Breast epithelium (tissue), 3 donors: ENCODE measurements at regions not wholly inside any gene's neighbourhood (a gene's known extent, or its start where the extent isn't known, plus 50 kb on each side); places are given as distances from the start of the nearest gene placed in this dataset.

Experiments
- CTCF ChIP-seq, 3 donors: fragments of 450-650 bp; IDR thresholded peaks; one replicate each; pipeline ENCODE4 v1.5.1; 2016 to 2017; ENCODE audit warnings: antibody characterized with exemption in 3 of 3, mild to moderate bottlenecking in 3 of 3, moderate library complexity in 3 of 3
- POLR2A ChIP-seq: fragments of 450-650 bp; IDR thresholded peaks from one replicate; pipeline ENCODE4 v1.6.1; 2016; ENCODE audit warnings: antibody characterized with exemption, mild to moderate bottlenecking, moderate library complexity
- POLR2AphosphoS5 ChIP-seq, 3 donors: sonication (generic); formaldehyde crosslinking; IDR thresholded peaks; one replicate each; pipeline ENCODE4 v1.6.1; 2017; ENCODE audit warnings: antibody characterized with exemption in 3 of 3

DNA sequence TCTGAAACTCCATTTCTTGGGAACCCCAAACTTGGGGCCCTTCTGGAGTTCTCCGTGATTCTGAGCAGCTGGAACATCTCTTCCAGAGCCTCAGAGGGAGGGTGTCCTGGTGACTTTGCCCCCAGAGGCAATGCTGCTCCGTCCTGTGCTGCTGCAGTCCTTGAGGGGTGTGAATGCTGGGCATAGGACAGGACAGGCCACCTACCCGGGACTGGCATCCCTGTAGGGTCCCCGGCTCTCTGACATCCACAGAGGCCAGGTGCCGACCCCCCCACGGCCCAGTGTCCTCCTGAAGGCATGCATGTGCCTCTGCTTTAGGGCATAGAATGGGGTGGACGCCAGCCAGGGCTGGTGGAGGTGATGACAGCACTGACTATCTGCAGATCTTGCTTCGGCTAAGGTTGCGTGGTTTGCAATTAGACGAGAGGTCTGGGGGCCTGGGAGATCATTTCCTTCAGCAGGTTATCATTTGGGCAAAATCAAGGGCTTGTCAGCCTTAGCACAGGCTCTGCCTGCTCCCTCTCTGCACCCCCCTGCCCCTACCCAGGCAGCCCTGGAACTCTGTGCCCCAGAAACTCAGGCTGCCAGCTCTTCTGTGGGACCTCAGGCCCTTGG is 136.9 kb upstream of the GPR26 start:
- TF ChIP-seq CTCF (IDR thresholded peaks at IDR 0.05) (no peak), POLR2A (no peak), POLR2AphosphoS5 (IDR thresholded peaks at IDR 0.05) (no peak)
